Nucleus accumbens (tissue), 56 donors: ENCODE measurements at regions not wholly inside any gene's neighbourhood (a gene's known extent, or its start where the extent isn't known, plus 50 kb on each side); places are given as distances from the start of the nearest gene placed in this dataset.
A peak's percentile ranks its signal among the peaks of the same experiment; 100 is the strongest.

Experiments used
- DNase-seq, 56 donors: peaks; one replicate each; lab custom pipeline; 2025; lab: John Stamatoyannopoulos, UW

DNA sequence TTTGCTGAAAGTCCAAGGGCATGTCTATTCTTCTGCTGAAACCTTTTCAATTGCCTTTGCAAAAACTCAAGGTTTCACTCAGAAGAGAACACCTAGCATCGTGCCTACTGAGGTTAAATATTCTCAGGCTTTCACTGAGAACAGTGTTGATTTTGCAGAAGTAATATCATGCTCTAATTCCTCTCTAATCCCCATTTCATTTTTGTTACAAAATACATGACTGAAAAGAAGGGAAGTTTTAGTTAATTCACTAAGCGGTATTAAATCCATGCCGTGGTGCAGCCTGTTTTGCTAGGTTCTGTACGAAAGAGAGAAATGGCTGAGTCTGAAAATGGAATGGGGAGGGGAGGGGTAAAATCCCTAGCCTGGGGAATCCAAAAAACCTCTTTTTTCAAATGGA lies 163.2 kb upstream of the CAMK1G start:
- DNase-seq = no peak

DNA sequence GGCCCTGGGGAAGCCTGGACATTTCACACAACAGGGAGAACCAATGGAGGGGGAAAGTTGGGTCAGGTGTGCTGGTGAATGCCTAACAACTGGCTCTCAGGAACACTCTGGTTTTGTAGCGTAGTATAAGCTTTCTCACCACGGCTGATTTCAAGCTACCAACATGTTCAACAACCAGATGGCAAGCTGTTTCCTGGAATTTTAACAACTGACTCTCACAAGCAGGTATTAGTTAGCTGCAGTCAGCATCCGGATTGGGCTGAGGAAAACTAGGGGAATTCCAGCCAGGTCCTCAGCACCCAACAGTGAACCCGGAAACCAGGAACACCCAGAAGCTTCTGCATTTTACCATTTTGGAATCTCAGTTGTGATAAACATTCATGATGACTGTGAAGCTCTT lies 162.3 kb upstream of the CAMK1G start:
- no peak for DNase-seq

DNA sequence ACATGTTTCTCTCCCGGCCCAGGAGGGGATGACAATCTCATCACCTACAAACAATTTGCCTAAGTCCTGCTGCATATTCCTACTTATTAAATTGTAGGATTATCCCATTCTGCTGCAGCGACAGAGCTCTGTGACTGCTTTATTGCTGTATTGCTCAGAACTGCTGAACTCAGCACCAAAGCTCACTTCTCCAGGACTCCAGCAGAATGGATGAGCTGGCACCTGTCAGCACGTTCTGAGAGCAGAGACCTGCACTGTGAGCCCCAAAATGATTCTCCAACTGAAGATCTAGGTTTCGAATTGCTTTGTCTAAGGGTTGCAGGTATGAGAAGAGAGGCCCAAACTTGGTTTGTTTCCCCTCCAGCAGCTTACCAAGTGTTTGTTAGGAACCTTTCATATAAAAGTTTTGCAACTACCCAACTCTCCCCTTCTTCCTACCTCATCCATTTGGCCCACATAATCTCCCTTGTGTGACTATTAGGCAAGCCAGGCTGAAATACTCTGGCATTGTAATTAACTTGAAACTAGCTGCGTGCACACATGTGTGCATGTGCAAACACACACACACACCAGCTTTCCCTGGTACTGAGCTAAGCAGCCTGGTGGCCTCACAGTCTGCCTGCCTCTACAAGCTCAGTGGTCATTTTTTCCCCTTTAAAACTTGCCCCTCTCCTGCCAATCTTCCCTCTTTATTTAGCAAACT lies 161.4 kb upstream of the CAMK1G start:
- no peak for DNase-seq

DNA sequence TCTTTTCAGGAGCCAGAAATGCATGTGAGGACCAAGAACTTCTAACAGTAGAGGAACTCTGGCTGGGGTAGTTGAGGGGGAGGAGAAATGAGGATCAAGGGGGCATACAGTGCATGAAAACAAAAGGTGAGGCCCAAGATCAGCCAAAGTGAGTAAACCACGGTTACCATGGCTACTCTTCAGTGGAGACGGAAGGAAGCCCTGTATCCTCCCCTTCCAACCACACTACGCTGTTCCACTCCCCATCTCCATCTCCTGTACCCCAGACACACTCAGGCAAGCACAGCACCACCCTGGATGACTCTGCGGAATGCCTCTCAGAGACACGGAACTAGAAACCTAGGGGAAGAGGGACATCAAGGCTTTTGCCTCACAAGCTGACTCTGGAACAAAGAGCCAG lies 157.6 kb upstream of the CAMK1G start:
- DNase-seq = no peak

DNA sequence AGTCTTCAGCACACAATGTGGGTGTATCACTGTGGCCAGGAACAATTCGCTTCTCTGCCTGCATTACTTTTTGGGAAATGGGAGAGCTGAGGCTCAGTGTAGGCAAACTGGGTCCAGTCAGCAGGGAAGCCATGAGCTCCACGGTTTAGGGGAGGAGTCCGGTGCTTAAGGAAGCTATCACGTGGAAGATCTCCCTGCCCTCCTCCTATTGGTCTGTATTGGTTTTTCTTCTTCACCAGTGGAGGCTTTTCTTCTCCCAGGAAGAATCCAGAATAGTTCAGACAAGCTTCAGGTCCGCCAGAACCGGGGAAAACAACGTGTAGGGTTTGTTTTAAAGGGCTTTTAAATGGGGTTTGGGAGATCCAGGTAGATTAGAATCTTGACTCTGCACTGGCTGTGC lies 156.2 kb upstream of the CAMK1G start:
- DNase-seq = no peak

DNA sequence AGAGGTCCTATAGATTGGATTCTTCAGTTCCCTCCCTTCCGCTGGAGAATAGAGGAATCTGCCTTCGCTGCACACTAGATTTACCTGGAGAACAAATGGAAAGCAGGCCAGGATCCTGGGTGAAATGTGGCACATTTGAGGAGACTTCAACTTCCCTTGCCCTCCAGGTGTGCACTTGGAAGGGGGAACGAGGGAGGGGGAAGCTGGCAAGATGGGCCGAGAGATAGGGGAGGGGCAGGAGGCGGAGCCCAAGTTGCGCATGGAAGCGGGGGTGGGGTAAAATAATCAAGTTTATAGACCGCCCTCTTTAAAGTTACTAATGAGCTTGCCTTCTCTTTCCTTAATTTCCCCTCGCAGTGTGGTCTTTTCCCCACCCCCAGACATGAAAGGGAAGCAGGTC lies 155.7 kb upstream of the CAMK1G start:
- DNase-seq = no peak

DNA sequence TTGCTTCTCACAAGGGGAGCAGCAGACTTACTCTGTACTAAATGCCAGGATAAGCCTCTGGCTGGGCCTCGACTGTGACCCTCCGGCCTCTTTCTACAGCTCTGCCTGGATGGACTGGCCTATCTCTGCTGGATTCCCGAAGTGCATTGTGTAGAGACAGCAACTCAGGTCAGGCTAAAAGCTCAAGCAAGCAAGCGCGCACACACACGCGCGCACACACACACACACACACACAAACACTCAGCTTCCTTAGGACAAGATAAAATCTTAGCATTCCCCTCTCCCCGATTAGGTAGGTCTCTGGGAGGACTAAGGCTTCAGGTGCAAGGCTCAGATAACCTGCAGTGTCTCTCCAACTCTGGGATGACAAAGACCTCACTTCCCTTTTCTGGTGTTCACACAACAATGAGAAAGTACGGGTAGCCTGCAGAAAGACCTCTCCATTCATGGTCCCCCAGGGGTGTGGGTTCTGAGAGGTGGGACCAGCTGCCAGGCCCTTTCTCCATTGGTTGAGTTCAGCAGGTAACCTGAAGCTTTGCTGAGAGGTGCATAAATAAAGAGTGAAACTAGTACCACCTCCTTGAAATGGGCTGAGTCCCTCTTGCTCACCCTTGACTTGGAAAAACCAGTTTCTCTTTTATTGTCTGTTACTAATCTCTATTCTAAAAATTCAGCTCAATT lies 155.1 kb upstream of the CAMK1G start:
- DNase-seq = no peak

DNA sequence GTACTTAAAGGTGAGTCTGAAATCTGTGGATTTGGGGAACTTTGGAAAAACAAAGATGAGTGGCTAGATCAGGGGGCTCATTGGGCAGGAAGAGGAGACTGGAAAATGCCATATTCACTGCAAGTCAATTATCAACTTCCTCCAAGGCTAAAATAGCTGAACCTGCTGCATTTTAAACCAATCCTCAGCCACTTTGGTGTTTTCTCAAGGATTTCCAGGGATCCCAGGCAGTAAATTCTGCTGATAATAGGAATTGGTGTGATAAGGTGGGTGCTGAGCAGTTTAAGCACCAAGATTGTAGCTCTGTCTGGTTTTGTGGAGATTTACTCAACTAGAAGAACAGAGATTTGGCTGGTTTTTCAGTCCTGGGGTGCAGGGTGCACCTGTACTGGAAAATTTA lies 153.9 kb upstream of the CAMK1G start:
- DNase-seq = no peak

DNA sequence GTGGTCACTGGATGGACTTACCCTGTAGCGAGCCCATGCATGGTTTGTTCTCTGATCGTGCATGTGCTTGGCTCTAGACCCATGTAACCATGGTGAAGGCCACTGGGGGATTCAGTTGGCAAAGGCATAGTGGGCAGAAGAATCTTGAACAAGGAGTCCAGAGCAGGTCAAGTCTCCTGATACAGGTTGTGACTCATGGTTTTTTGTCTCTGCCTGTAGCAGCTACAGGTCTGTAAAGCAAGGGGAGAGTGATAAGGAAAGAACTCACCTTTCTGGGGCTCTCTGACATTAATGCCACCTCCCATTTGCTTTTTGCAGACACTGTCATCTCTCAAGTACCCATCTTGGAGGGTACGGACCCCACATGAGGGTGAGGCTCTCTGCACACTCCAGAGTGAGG lies 153.4 kb upstream of the CAMK1G start:
- no peak for DNase-seq

DNA sequence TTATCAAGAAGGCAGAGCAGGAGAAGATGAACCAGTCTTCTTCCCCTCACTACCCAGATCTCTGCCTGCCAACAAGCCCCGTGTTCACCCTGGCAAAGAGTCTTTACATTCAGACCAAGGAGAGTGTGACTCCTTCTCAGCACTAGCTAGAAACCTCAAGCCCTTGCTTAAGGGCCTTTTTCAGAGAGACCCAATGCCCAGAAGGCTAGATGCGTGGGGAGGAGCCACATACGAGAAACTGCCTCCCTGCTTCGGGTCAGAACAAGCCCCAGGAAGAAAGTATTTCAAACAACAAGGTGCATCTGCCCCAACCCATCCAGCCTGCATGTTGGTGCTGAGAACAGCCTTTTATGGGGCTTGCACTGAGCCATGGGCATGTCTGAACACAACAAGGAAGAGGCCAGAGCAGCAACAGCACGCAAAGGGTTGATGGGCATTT lies 152.7 kb upstream of the CAMK1G start:
- no peak for DNase-seq

DNA sequence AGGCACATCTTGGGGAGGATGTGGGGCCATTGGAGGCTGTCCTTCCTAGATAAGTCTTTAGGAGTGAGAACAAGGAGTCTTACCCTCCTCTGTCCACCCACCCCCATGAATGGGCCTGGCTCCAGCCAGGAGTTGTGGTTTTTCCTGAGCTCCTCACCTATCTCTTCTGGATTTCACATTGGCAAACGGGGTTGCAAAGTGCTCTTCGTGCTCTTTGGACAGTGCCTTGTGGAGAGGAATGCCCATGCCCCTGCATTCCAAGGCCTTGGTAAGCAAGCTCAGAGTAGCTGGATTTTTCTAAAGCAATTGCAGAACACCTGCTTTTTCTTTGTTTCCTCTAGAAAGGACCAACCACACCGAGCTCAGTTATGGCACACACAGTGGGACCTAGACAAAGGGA lies 152.1 kb upstream of the CAMK1G start:
- no peak for DNase-seq

DNA sequence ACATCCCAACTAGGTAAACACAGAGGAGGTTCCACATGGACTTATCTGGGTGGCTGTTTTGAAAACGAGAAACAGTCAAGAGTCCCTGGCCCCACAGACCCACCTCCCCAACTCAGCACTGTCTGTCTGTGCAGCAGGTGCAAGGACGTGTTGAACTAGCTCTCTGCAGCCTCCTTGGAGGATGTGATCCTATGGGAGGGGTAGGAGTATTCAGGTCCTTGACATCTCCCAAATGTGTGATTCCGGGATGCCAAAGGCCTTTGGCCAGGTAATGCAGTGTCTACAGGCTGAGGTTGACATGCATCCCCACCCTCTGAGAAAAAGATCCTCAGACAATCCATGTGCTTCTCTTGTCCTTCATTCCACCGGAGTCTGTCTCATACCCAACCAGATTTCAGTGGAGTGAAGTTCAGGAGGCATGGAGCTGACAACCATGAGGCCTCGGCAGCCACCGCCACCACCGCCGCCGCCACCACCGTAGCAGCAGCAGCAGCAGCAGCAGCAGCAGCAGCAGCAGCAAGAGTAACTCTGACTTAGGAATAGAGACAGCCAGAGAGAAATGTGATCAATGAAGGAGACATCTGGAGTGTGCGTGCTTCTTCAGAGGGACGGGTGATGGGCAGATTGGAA lies 151.6 kb upstream of the CAMK1G start:
- DNase-seq = no peak

DNA sequence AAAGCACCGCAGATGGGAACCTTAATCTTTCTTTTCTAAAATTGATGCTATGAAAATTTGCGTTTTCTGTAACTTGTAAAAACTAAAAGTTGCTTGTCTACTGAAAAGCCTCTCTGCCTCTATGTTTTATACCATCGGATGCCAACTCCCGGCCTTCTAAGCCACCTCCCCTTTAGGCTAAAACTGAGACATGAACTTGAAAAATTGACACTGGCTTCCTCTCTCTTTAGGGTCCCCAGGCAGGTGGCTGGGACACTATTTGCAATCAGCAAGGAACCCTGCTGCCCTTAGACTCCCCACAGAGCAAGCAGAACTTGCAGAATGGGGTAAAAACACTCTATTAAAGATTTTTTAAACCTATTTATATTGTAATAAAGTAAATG lies 151.1 kb upstream of the CAMK1G start:
- no peak for DNase-seq

DNA sequence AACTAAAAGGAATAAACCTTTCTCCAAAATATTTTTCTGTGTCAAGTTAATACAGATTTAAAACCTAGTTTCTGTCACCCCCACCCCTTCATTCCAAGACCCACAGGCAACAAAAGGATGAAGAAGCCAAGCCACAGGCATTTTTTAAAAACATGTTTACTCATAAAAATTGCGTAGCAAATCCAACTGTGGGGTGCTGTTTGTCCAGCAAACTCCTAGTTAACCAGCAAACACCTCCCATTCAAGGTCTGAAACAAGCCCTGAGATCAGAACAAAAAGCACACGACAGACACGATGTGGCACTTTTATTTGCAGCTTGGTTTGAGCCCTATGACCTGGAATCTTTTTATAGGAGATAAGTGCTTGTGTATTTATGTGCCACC lies 149.9 kb upstream of the CAMK1G start:
- DNase-seq = no peak

DNA sequence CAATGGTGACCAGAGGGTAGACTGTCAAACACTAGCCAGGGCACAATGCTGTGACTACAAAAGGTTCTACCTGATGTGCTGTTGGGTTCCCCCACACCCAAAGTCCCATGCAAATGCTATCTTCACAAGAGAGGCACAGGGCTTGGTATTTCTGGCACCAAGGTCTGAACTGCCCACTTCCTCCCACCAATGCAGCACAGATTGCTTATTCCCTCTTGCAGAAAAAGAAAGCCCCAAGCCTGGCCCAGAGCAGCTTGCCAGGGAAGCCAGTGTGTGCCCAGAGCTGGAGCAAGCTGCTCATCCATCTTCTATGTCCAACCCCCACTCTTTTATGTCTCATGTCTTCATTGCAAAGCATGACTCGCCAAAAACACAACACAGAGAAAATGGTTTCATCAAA lies 149.4 kb upstream of the CAMK1G start:
- DNase-seq = peak in 1 of 56 donors; percentile 23

DNA sequence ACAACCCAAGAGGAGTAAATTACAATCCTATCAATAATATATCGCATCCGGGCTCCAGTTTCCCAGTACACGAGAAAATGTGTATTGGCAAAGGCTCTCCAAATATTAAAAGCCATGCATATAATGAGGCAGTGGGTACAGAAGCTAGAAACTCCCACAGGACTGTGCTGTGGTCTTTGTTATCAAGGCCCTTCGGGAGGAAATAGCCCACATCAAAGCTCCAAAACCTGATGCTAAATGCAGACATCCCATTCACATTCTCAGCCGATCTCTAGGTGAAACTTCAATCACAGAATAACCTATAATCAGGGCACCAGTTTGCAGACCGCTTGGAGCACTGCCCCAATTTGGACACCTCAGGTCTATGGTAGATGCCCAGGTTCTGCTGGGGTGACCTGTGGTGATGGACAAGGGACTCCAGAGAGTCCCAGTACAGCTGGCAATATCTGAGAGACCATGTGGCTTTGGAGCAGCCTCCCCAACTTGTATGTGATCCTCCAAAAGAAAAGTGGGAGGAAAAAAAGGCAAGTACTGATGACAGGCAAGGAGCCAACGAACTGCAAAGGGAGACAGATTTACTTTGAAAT lies 148.8 kb upstream of the CAMK1G start:
- DNase-seq = no peak

DNA sequence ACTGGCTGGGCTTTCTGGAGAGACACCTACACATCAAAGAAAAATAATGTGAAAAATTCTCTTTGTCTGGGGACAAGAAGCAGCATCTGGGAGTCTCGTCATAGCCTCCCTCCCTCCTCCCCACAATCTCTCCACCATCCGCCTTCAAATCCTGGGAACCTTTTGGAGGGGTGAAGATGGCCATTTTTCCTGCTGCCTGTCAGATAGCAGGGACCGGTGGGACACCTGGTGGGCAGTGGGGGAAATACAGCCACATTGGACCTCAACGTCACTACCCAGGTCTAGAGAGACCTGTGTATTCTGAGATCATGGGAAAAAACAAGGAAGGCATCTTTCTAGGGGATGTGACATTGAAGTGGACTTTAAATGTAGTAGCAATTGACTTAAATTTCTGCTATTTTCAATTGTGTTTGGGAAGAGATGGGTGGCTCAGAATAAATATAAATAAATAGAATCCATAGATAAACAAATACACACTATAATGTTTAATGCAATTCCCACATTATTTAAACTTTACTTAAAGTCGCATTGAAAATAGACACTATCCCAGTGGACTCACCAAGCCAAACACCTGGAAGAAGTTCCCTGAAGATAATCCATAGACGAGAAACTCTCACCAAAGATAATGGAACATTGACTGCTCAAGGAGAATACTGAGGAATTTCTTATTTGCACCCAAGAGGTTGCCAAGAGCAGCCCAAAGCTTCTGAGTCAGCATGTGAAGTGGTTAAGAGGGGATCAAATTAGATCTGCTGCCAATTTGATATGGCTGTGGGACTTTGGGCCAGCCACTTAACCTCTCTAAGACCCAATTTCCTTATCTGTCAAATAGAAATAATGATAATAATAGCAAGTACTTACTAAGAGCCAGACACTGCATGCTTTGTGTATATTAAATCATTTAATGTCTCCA lies 147.6 kb upstream of the CAMK1G start:
- peak in 27 of 56 donors; percentile 1 to 68 (median 20) for DNase-seq

DNA sequence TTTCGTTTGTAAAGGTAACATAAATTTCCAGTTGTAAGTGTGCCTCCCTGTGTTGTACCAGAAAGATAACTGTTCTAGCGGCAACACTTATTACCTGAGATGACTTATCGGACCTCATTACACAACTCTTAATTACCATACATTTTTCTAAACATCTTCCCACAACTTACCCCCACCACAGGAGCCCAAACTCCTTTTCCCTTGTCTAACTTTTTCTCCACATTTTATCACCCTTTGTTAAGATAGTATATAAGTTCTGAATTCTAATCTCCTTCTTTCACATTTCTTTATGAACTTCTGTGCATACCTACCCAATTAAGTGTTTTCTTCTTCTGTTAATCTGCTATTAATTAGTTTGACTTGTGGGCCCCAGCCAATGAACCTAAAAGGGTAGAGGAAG lies 143.7 kb upstream of the CAMK1G start:
- DNase-seq = no peak

DNA sequence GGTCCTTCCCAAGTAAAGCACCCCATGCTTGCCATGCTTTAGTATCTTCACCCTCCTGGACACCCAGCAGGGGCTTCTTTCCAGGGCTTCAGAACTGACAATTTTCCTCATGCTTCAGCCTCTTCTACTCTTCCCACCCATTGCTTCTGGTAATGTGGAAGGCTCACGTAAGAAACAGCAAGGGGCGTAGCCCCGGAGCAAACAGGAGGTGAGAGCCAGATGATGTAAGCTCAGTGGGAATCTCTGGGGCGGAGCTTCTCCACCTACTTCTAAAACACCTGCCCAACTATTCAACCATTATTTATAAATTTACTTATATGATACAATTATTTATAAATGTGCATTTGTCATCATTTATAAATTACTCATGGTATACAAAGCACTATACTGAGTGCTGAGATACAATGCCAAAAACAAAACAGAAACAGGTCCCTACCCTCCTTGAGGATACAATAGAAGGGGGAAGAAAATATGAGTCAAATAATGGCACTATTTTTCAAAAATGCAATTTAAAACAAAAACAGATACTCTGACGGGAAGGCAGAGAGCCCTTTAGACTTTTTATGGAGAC lies 140.1 kb upstream of the CAMK1G start:
- no peak for DNase-seq

DNA sequence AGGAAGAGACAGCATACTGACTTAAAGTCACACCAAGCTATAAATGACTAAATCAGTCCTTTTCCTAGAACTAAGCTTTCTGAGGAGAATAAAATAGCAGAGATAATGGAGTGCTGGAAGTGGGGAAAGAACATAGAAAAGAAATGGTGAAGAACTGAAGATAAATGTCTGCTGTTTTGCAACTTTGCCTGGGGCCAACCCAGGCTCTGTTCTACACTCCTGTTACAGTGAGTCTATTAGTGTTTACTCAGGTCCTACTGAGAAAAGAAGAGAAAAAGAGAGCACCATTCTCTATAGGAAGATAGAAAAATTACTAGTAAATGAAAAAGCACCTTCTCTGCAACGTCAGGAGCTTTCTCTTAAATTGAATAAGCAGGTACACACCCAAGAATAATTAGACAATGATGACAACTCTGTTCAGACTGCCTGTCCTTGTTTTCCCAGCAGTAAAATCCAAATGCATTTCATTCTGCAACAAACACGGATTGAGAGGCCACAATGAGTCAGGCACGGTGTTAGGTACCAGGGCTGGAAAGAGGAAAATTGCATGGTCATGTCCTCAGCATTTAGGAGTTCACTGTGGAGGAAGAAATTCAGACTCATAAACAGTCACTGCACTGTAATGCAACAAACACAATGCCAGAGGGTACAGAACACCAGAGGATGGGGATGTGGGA lies 139.4 kb upstream of the CAMK1G start:
- DNase-seq = no peak
